H1 (cell line): ENCODE measurements at regions not wholly inside any gene's neighbourhood (a gene's known extent, or its start where the extent isn't known, plus 50 kb on each side); places are given as distances from the start of the nearest gene placed in this dataset.

Experiments used
- CTCF ChIP-seq, 3 experiments: IDR thresholded peaks; 1 replicate in 2 of 3; 2 replicates in 1 of 3; pipeline versions ENCODE4 v1.5.1 to v1.6.1; 2011; ENCODE audit warnings: low read length in 3 of 3, mild to moderate bottlenecking in 3 of 3, inconsistent platforms in 2 of 3, low read depth in 1 of 3, moderate library complexity in 1 of 3; ENCODE audit not compliant: insufficient read depth in 1 of 3; ENCODE audit errors: control extremely low read depth in 1 of 3
- POLR2A ChIP-seq, 2 experiments: IDR thresholded peaks; 1 replicate in 1 of 2; 2 replicates in 1 of 2; pipeline ENCODE4 v1.6.1; 2011; ENCODE audit warnings: low read depth in 2 of 2, low read length in 2 of 2, mild to moderate bottlenecking in 2 of 2; ENCODE audit errors: control extremely low read depth in 1 of 2
- SIN3A ChIP-seq, 2 experiments: IDR thresholded peaks in 1 of 2; conservative IDR thresholded peaks in 1 of 2; 2 replicates each; pipeline ENCODE4 v1.6.1; 2011 to 2012; ENCODE audit warnings: low read length in 2 of 2, improper control_type of control experiment in 1 of 2, low read depth in 1 of 2, mild to moderate bottlenecking in 1 of 2
- SP2 ChIP-seq: IDR thresholded peaks from 2 replicates; pipeline ENCODE4 v1.6.1; 2012; ENCODE audit warnings: mild to moderate bottlenecking, low read length, inconsistent platforms
- SRF ChIP-seq: IDR thresholded peaks from 2 replicates; pipeline ENCODE4 v1.6.1; 2011; ENCODE audit warnings: mild to moderate bottlenecking, low read depth, low read length, moderate library complexity
- ZNF274 ChIP-seq: IDR thresholded peaks from 2 replicates; pipeline ENCODE4 v1.7.0; 2012; ENCODE audit warnings: low read length, borderline replicate concordance; ENCODE audit errors: extremely low read depth

- TF ChIP-seq SIN3A (conservative IDR thresholded peaks at IDR 0.05 in 1 of 2, IDR thresholded peaks at IDR 0.05 in 1 of 2; ENCODE audit: low read depth in 1 of 2, low read length in 2 of 2) (no peak), ZNF274 (no peak), POLR2A (IDR thresholded peaks at IDR 0.05; ENCODE audit: control extremely low read depth in 1 of 2, low read depth in 2 of 2, low read length in 2 of 2) (no peak), CTCF (IDR thresholded peaks at IDR 0.05; ENCODE audit: control extremely low read depth in 1 of 3, insufficient read depth in 1 of 3, low read depth in 1 of 3, low read length in 3 of 3) (no peak), SRF (no peak), SP2 (no peak)
Measured at GRCh38 chr3:75035146-75035545, 420.7 kb upstream of the CNTN3 start.
